GM19193 (cell line): ENCODE measurements at regions not wholly inside any gene's neighbourhood (a gene's known extent, or its start where the extent isn't known, plus 50 kb on each side); places are given as distances from the start of the nearest gene placed in this dataset.

Source experiments
- POLR2A ChIP-seq: IDR thresholded peaks from 4 replicates; pipeline ENCODE4 v1.6.1; 2011; ENCODE audit not compliant: insufficient read depth, insufficient read length; ENCODE audit errors: extremely low read depth

GRCh38 chr2:133952896-133953295 is 301.0 kb upstream of the MGAT5 start:
- TF ChIP-seq POLR2A, result no peak

- no peak for TF ChIP-seq POLR2A
These were observed 300.3 kb upstream of the MGAT5 start for GRCh38 chr2:133953524-133953923.

- TF ChIP-seq POLR2A, result no peak
These were observed 299.2 kb upstream of the MGAT5 start for GRCh38 chr2:133954636-133955035.

GRCh38 chr2:133955169-133955568 is 298.7 kb upstream of the MGAT5 start:
- no peak for TF ChIP-seq POLR2A

- no peak for TF ChIP-seq POLR2A
These were observed 297.4 kb upstream of the MGAT5 start for GRCh38 chr2:133956434-133956935.

GRCh38 chr2:133957724-133958480 is 296.0 kb upstream of the MGAT5 start:
- TF ChIP-seq POLR2A, result no peak

GRCh38 chr2:133959066-133959465 is 294.8 kb upstream of the MGAT5 start:
- TF ChIP-seq POLR2A, result no peak

GRCh38 chr2:133966720-133967304 is 287.1 kb upstream of the MGAT5 start:
- TF ChIP-seq POLR2A, result no peak

- no peak for TF ChIP-seq POLR2A
These were observed 286.5 kb upstream of the MGAT5 start for GRCh38 chr2:133967326-133967725.

- TF ChIP-seq POLR2A, result no peak
These were observed 285.4 kb upstream of the MGAT5 start for GRCh38 chr2:133968446-133968845.

- TF ChIP-seq POLR2A, result no peak
These were observed 283.2 kb upstream of the MGAT5 start for GRCh38 chr2:133970641-133971040.

- TF ChIP-seq POLR2A, result no peak
These were observed 281.6 kb upstream of the MGAT5 start for GRCh38 chr2:133972297-133972696.

GRCh38 chr2:133972786-133973185 is 281.1 kb upstream of the MGAT5 start:
- no peak for TF ChIP-seq POLR2A

- no peak for TF ChIP-seq POLR2A
These were observed 279.5 kb upstream of the MGAT5 start for GRCh38 chr2:133974353-133974752.

- no peak for TF ChIP-seq POLR2A
These were observed 278.7 kb upstream of the MGAT5 start for GRCh38 chr2:133975135-133975534.
